Naive B cell (primary cell): ENCODE measurements at regions not wholly inside any gene's neighbourhood (a gene's known extent, or its start where the extent isn't known, plus 50 kb on each side); places are given as distances from the start of the nearest gene placed in this dataset.

ENCODE experiments used
- ATAC-seq, 2 donors: fragments of 150-1000 bp; cut with Tn5 transposase; 2 replicates each; pipeline ENCODE4 v1.10.0; 2021; ENCODE audit warnings: low read depth in 2 of 2, mild to moderate bottlenecking in 2 of 2, moderate library complexity in 2 of 2
- DNase-seq: peaks from one replicate; pipeline ENCODE4 v3.0.0; 2022
- H3K27ac Mint-ChIP-seq, 6 donors: one replicate each; pipeline ENCODE4 v1.8.0; 2020 to 2022; ENCODE audit warnings: mild to moderate bottlenecking in 6 of 6, mixed read lengths in 6 of 6, moderate library complexity in 5 of 6, inconsistent platforms in 2 of 6
- H3K27me3 Mint-ChIP-seq, 3 donors: one replicate each; pipeline ENCODE4 v1.8.0; 2021 to 2022; ENCODE audit warnings: mixed read lengths in 3 of 3, mild to moderate bottlenecking in 1 of 3
- H3K36me3 Mint-ChIP-seq, 2 donors: one replicate each; pipeline ENCODE4 v1.8.0; 2020 to 2022; ENCODE audit warnings: mixed read lengths in 2 of 2, inconsistent platforms in 1 of 2, mild to moderate bottlenecking in 1 of 2
- H3K4me1 Mint-ChIP-seq, 3 donors: one replicate each; pipeline ENCODE4 v1.8.0; 2020 to 2022; ENCODE audit warnings: mixed read lengths in 3 of 3, inconsistent platforms in 1 of 3, mild to moderate bottlenecking in 1 of 3, moderate library complexity in 1 of 3
- H3K4me3 Mint-ChIP-seq, 8 donors: one replicate each; pipeline ENCODE4 v1.8.0; 2020 to 2022; ENCODE audit warnings: mild to moderate bottlenecking in 8 of 8, mixed read lengths in 8 of 8, moderate library complexity in 8 of 8, inconsistent platforms in 2 of 8
- H3K9me3 Mint-ChIP-seq, 7 donors: one replicate each; pipeline ENCODE4 v1.8.0; 2020 to 2022; ENCODE audit warnings: mixed read lengths in 7 of 7, mild to moderate bottlenecking in 5 of 7, inconsistent platforms in 2 of 7, moderate library complexity in 1 of 7

DNA sequence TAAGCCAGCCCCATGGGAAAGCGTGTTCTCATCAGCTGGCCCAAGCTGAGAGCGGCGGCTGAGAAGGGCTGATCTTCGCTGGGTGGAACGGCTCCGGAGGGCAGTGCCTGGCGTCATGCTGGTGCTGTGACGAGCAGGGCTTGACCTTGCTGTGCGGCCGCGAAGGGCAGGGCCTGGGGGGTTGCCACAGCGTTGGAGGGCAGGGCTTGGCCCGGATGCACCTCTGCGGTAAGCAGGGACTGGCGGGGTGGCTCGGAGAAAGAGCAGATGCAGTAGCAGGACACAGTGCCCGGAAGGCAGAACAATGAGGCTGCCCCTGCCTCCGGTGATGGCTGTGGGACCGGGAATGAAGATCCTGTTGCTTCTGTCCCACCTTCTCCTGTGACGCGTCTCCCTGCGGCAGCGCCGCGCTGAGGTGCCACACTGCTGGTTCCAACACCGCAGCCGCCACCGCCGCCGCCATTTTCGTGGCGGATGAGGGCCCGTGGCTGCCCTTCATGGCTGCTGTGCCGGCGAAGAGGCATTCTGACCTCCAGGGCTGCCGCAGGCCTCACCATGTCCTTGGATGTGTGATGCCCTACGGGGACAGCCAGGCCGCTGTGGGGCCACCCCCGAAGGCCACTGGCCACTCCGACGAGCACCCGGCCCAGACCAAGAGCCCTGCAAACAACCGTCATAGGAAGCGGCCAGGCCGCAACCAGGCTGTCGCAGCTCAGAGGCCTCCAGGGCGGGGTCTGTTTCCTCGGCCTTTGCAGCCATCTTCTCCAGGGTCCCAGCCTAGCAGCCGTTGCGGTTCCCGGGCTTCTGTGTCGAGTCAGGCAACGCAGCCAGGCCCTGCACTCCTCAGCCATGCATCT, 890.5 kb upstream of the CTNND2 start:
- DNase-seq (no peak), ATAC-seq (no peak)

GRCh38 chr5:12793373-12793772, 889.1 kb upstream of the CTNND2 start:
- Mint-ChIP-seq H3K36me3 (peaks cover 0 to 6% of the 10 kb centered on the region in 2 donors), H3K4me1 (no peaks in the 10 kb centered on the region), H3K27ac (no peak overlapping the region), H3K27me3 (no peaks in the 10 kb centered on the region), H3K4me3 (no peak overlapping the region), H3K9me3 (peaks cover 5 to 19% (median 11%) of the 10 kb centered on the region in 7 donors)
- ATAC-seq (no peak), DNase-seq (no peak)

More for the DNA sequence above, 890.5 kb upstream of the CTNND2 start:
- Mint-ChIP-seq H3K4me1 (no peaks in the 10 kb centered on the region), H3K27me3 (no peaks in the 10 kb centered on the region), H3K9me3 (peaks cover 5 to 19% (median 9%) of the 10 kb centered on the region in 7 donors), H3K36me3 (peaks cover 0 to 6% of the 10 kb centered on the region in 2 donors), H3K27ac (no peak overlapping the region), H3K4me3 (no peak overlapping the region)

GRCh38 chr5:12780536-12780935, 876.3 kb upstream of the CTNND2 start:
- H3K27me3 Mint-ChIP-seq, result no peaks in the 10 kb centered on the region

DNA sequence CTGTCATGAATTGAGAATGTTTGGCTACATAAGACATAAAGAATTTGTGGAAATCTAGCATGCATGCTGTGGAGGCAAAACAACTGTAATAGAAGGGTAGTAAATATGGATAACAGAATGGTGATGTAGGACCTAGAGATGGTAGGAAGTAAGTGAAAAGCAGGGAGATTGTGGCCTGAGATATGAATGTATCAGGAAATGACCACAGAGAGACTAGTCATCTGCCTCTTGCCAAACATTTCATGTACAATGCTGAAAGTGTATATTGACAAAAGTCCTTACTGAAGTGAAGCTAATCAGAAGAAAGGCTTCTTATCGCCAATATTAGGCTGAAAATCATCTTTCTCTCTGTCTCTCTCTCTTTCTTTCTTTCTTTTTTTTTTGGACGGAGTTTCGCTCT, 873.1 kb upstream of the CTNND2 start:
- H3K27ac Mint-ChIP-seq, result no peak overlapping the region
- H3K4me1 Mint-ChIP-seq, result no peaks in the 10 kb centered on the region
- H3K36me3 Mint-ChIP-seq, result no peaks in the 10 kb centered on the region
- peaks cover 0 to 5% (median 4%) of the 10 kb centered on the region in 7 donors for H3K9me3 Mint-ChIP-seq
- no peak overlapping the region for H3K4me3 Mint-ChIP-seq
- H3K27me3 Mint-ChIP-seq, result no peaks in the 10 kb centered on the region
- ATAC-seq (no peak), DNase-seq (no peak)

More at GRCh38 chr5:12780536-12780935, 876.3 kb upstream of the CTNND2 start:
- DNase-seq, result no peak
- Mint-ChIP-seq H3K36me3 (no peaks in the 10 kb centered on the region), H3K27ac (no peak overlapping the region), H3K4me3 (no peak overlapping the region), H3K9me3 (peaks cover 0 to 5% (median 2%) of the 10 kb centered on the region in 7 donors), H3K4me1 (no peaks in the 10 kb centered on the region)
- no peak for ATAC-seq

GRCh38 chr5:12772276-12772675, 868.0 kb upstream of the CTNND2 start:
- Mint-ChIP-seq H3K27me3 (no peaks in the 10 kb centered on the region), H3K9me3 (peaks cover 0 to 4% (median 0%) of the 10 kb centered on the region in 7 donors), H3K36me3 (no peaks in the 10 kb centered on the region), H3K4me3 (no peak overlapping the region), H3K27ac (no peak overlapping the region), H3K4me1 (no peaks in the 10 kb centered on the region)
- no peak for DNase-seq
- no peak for ATAC-seq

DNA sequence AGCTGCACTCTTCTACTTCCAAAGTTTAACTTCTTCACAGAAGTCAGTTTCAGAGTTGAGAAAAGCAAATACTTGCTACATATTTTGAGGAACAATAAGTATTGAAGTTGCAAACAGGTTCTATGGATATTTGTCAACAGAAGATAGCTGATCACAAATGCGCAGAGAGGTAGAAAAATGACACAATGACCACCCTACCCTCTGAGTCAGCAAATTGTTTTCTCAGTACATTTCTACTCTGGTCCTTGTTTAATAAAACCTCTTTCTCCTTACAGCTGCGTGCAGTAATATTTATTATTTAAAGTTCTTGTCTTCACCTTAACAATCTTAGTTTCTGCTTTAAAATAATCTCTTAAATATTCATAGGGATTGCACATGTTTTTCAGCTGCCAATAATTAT, 855.1 kb upstream of the CTNND2 start:
- H3K4me1 Mint-ChIP-seq, result no peaks in the 10 kb centered on the region
- H3K27ac Mint-ChIP-seq, result no peak overlapping the region
- ATAC-seq, result no peak

GRCh38 chr5:12757035-12757434, 852.8 kb upstream of the CTNND2 start:
- Mint-ChIP-seq H3K4me1 (no peaks in the 10 kb centered on the region), H3K27ac (no peak overlapping the region), H3K36me3 (no peaks in the 10 kb centered on the region), H3K27me3 (no peaks in the 10 kb centered on the region), H3K9me3 (peaks cover 0 to 8% (median 0%) of the 10 kb centered on the region in 7 donors), H3K4me3 (no peak overlapping the region)
- DNase-seq (no peak), ATAC-seq (no peak)

More for the DNA sequence above, 855.1 kb upstream of the CTNND2 start:
- H3K4me3 Mint-ChIP-seq, result no peak overlapping the region
- H3K9me3 Mint-ChIP-seq, result peaks cover 0 to 7% (median 0%) of the 10 kb centered on the region in 7 donors
- no peaks in the 10 kb centered on the region for H3K36me3 Mint-ChIP-seq
- H3K27me3 Mint-ChIP-seq, result no peaks in the 10 kb centered on the region
- no peak for DNase-seq

GRCh38 chr5:12745537-12745936, 841.3 kb upstream of the CTNND2 start:
- ATAC-seq, result no peak
- Mint-ChIP-seq H3K4me1 (no peaks in the 10 kb centered on the region), H3K9me3 (peaks cover 0 to 27% (median 4%) of the 10 kb centered on the region in 7 donors), H3K4me3 (no peak overlapping the region), H3K27ac (no peak overlapping the region), H3K27me3 (no peaks in the 10 kb centered on the region), H3K36me3 (no peaks in the 10 kb centered on the region)
- no peak for DNase-seq

GRCh38 chr5:12743582-12743981, 839.3 kb upstream of the CTNND2 start:
- ATAC-seq, result no peak
- Mint-ChIP-seq H3K9me3 (peaks cover 0 to 27% (median 5%) of the 10 kb centered on the region in 7 donors), H3K4me1 (no peaks in the 10 kb centered on the region), H3K27ac (no peak overlapping the region), H3K27me3 (no peaks in the 10 kb centered on the region), H3K4me3 (no peak overlapping the region), H3K36me3 (no peaks in the 10 kb centered on the region)
- no peak for DNase-seq

- ATAC-seq (no peak), DNase-seq (no peak)
- H3K4me1 Mint-ChIP-seq, result no peaks in the 10 kb centered on the region
- no peaks in the 10 kb centered on the region for H3K27me3 Mint-ChIP-seq
- peaks cover 6 to 19% (median 16%) of the 10 kb centered on the region in 7 donors for H3K9me3 Mint-ChIP-seq
- no peak overlapping the region for H3K4me3 Mint-ChIP-seq
- no peaks in the 10 kb centered on the region for H3K36me3 Mint-ChIP-seq
- no peak overlapping the region for H3K27ac Mint-ChIP-seq
These were observed 826.1 kb upstream of the CTNND2 start for GRCh38 chr5:12730354-12730753.

DNA sequence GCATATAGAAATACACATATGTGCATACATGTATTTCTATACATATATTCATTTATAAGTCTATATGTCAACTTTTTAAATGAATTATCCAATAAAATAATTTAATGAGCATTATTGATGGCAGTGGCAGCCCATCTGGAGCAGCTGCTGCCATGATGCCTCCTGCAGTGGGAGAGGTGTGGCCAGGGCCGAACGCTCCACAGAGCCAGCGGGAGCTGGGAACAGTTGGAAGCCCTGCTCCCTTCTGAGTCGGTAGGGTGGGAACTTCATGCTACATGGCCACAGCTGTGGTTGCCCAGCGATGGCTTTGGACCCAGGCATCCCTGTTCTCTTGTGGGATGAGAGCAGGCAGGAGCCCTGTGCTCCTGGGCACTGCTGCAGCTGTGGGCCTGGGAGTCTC, 812.4 kb upstream of the CTNND2 start:
- Mint-ChIP-seq H3K27me3 (no peaks in the 10 kb centered on the region), H3K27ac (no peak overlapping the region), H3K4me3 (no peak overlapping the region), H3K4me1 (no peaks in the 10 kb centered on the region), H3K36me3 (no peaks in the 10 kb centered on the region), H3K9me3 (peaks cover 1 to 9% (median 6%) of the 10 kb centered on the region in 7 donors)
- DNase-seq, result no peak
- ATAC-seq, result no peak

DNA sequence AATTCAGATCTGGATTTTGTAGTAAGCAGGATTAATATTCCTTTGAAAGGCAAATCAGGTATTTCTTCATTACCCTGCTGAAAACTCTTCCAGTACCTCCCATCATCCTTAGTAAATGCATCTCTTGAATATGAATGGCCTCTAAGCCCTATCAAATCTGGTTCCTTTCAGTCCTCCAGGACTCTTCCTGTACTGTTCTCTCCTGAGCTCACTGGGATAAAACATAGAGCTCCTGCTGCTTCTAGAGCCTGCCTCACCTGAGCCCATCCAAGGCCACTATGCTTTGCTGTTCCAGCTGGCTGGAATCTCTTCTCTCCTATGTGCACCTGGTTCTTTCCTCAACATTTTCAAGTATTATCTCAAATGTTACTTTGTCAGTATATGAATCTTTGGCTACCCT, 803.3 kb upstream of the CTNND2 start:
- Mint-ChIP-seq H3K27ac (no peak overlapping the region), H3K36me3 (no peaks in the 10 kb centered on the region), H3K4me3 (no peak overlapping the region), H3K27me3 (no peaks in the 10 kb centered on the region), H3K4me1 (no peaks in the 10 kb centered on the region), H3K9me3 (peaks cover 0 to 10% (median 2%) of the 10 kb centered on the region in 7 donors)
- ATAC-seq, result no peak
- no peak for DNase-seq

GRCh38 chr5:12704955-12705354, 800.7 kb upstream of the CTNND2 start:
- no peaks in the 10 kb centered on the region for H3K4me1 Mint-ChIP-seq
- no peaks in the 10 kb centered on the region for H3K27me3 Mint-ChIP-seq
- no peaks in the 10 kb centered on the region for H3K36me3 Mint-ChIP-seq
- no peak overlapping the region for H3K27ac Mint-ChIP-seq
- no peak overlapping the region for H3K4me3 Mint-ChIP-seq
- ATAC-seq (no peak), DNase-seq (no peak)
- H3K9me3 Mint-ChIP-seq, result peaks cover 0 to 13% (median 0%) of the 10 kb centered on the region in 7 donors

DNA sequence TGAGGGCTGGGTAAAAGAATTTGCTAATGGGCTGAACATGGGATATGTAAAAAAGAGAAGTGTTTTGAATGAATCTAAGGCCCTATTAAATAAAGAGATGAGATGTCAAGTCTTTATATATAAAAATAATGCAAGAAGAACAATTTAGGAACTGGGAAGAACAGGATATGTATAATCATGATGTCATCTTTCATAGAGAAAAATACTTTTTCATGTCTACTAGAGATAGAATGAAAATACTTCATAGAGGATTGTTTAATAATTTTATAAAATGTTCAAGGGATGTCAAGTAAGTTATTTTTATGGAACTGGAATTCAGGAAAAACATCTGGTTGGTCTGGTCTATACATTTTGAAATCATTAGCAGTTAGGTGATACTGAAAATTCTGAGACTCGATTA, 799.0 kb upstream of the CTNND2 start:
- H3K27me3 Mint-ChIP-seq, result no peaks in the 10 kb centered on the region
- no peak overlapping the region for H3K4me3 Mint-ChIP-seq
- no peaks in the 10 kb centered on the region for H3K4me1 Mint-ChIP-seq
- no peak overlapping the region for H3K27ac Mint-ChIP-seq
- no peak for ATAC-seq
- DNase-seq, result no peak
- H3K36me3 Mint-ChIP-seq, result no peaks in the 10 kb centered on the region
- H3K9me3 Mint-ChIP-seq, result peaks cover 0 to 13% (median 3%) of the 10 kb centered on the region in 7 donors
